ENCODE measurements at regions not wholly inside any gene's neighbourhood (a gene's known extent, or its start where the extent isn't known, plus 50 kb on each side); places are given as distances from the start of the nearest gene placed in this dataset.

GRCh38 chr1:194616835-194617234, 1430.4 kb upstream of the B3GALT2 start:
- DNase-seq = no peak

GRCh38 chr1:194602184-194602583, 1415.8 kb upstream of the B3GALT2 start:
- DNase-seq = no peak

DNA sequence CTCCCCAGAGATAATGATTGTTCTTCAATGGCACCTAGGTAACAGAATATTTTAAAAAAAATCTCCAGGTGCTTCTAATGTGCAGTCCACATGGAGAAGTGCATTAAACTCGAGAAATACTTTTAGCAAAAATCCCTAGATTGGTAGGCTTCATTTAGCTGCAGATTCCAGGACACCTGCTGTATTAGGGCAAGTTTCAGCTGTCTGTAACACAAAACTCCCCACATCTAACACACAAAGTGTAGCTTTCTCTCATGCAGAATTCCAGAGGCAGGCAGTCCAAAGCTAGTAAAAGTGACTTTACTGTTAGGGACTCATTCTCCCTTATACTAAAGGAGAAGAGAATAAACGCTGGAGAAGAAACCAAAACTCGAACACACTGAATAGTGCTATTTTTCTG, 1414.3 kb upstream of the B3GALT2 start:
- no peak for DNase-seq

DNA sequence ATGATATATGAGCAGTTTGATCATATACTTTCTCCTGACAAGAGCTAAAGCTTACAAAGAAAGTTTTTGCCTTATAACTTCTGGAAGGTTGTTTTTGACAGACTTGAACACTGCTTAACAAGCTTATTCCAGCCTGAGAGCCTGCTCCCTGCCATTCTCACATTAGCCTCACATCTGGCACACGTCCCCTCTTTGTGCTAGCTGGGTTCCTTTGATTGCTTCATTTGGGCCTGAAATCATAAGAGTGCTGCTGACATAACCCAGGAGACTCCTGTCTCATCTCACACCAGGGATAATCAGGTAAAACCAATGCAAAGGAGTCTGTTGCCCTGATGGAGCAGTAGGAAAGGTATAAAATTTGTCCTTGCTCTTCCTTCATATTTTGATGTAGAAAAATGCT, 1411.7 kb upstream of the B3GALT2 start:
- DNase-seq = no peak

- no peak for DNase-seq
Measured at GRCh38 chr1:194586302-194586701, 1399.9 kb upstream of the B3GALT2 start.

DNA sequence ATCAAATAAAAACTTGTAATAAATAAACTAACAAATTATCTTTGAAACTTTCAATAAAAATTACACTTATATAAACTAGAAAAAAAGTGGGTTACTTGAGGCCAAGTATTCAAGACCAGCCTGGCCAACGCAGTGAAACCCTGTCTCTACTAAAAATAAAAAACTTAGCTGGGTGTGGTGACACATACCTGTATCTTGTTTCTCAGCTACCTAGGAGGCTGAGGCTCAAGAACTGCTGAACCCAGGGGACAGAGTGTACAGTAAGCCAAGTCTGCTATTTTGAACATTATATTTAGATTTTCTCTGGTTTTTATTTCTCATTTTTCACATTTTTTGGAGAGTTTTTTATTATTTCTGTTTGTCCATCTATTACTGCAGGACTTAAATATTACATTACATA, 1397.6 kb upstream of the B3GALT2 start:
- DNase-seq = no peak

DNA sequence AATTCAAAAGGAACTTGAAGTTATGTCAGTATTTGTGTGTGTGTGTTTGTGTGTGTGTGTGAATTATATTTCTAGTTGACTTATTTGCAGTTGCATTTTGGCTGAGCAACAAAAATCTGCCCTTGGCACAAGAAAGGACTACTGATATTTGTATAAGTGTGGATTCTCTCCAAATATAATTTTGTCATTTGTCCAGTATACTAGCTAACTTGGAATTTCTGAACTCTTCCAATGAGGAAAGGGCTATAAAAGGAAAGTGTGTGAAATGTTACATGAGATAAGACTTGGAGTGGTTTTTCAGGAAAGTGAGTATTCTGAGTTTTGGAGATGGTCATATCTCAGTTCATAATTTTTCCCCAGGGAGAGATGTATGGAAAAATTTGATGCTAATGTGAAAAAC, 1384.1 kb upstream of the B3GALT2 start:
- DNase-seq = no peak

- no peak for DNase-seq
Measured at GRCh38 chr1:194568610-194569009, 1382.2 kb upstream of the B3GALT2 start.

DNA sequence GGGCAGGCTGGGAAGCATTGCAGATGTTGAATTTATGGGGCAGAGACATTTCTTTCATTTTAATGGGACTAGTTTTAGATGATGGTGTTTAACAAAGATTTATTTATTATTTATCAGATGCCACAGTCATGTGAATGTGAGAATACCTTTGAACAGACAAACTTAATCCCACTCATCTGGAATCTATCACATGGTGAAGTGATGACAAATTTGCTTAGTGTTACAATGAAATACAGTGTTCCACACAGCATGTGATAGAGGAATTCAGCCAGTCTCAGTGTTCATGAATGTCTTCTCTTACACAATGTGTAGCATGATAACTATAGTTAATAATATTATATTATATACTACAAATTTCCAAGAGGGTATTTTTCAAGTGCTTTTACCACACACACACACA, 1361.7 kb upstream of the B3GALT2 start:
- DNase-seq = no peak

DNA sequence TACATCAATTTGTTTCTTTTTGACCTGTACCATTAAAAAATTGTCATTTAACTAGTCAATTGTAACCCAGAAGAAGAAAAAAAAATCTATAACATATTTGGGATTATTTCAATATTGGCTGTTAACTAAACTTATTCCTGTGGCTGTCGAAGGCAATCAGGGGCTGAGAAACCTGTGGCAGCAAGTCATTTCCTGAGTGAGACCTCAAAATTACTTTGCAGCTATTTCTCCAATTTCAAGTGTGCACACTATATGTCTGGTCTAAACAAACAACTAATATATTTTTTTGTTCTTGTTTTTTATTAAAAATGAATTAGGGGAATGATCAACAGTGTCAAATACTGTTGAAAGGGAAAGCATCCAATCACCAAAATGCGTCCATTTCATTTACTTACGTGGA, 1357.6 kb upstream of the B3GALT2 start:
- DNase-seq = no peak

GRCh38 chr1:194538453-194538852, 1352.0 kb upstream of the B3GALT2 start:
- DNase-seq = no peak

DNA sequence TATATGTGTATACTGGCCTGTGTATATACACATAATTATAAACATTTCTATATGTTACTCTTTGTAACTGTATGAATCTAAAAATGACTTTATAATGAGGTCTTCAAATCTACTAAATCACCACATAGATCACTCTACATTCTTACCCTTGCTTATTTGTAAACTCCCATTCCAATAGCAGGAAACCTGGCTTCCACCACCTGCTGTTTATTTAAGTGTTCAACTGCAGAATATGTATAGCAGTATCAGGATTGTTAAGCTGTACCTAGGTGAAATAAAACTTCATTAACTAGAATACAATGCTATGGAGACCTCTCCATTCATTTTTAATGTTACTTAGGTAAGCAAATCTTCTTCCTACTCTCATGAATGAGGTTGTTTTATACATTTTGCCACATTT, 1351.1 kb upstream of the B3GALT2 start:
- DNase-seq = no peak

- no peak for DNase-seq
Measured at GRCh38 chr1:194535369-194535768, 1349.0 kb upstream of the B3GALT2 start.

GRCh38 chr1:194534784-194535183, 1348.4 kb upstream of the B3GALT2 start:
- no peak for DNase-seq

GRCh38 chr1:194533641-194534040, 1347.2 kb upstream of the B3GALT2 start:
- no peak for DNase-seq

GRCh38 chr1:194517567-194517966, 1331.2 kb upstream of the B3GALT2 start:
- DNase-seq = no peak

- DNase-seq = no peak
Measured at GRCh38 chr1:194515916-194516315, 1329.5 kb upstream of the B3GALT2 start.

DNA sequence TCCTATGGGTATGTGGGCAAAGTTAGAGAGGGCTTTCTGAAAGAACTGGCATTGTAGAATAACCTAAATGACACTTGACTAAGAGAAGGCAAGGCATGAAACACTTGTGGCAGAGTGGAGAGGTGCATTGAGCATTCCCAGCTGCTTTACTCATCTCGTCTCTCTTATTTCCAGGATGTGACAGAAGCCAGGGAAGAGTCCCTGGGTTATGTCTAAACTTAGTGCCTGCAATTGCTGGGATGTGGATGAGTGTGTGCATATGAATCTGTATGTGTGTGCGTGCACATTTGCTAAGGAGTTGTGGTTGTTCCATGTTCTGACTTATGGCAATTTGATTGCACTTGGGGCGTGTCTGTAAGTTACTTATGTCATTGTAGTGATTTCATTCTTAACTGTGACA, 1326.5 kb upstream of the B3GALT2 start:
- DNase-seq = no peak

GRCh38 chr1:194512345-194512744, 1325.9 kb upstream of the B3GALT2 start:
- no peak for DNase-seq

GRCh38 chr1:194503209-194503608, 1316.8 kb upstream of the B3GALT2 start:
- DNase-seq = no peak

- DNase-seq = no peak
Measured at GRCh38 chr1:194495434-194495833, 1309.0 kb upstream of the B3GALT2 start.

- DNase-seq = no peak
Measured at GRCh38 chr1:194487172-194487571, 1300.8 kb upstream of the B3GALT2 start.

- DNase-seq = no peak
Measured at GRCh38 chr1:194485432-194485831, 1299.0 kb upstream of the B3GALT2 start.

- no peak for DNase-seq
Measured at GRCh38 chr1:194478731-194479130, 1292.3 kb upstream of the B3GALT2 start.

DNA sequence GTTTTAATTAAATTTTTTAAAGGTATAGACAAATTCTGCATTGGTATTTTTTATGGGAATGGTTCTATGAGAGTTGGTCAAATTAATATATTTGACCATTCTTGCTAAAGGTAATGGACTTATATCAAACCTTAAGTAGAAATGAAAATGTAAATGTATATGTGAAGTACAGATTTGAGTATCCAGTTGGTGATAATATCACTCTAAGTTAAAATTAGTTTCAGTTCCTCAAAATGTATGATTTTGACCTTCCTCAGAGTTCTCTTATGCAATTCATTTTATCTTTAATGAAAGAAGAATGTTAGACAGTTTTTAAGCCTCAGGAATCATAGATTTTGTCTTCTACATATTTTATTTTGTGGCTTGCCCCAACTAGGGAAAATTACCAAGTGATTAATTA, 1291.5 kb upstream of the B3GALT2 start:
- no peak for DNase-seq

DNA sequence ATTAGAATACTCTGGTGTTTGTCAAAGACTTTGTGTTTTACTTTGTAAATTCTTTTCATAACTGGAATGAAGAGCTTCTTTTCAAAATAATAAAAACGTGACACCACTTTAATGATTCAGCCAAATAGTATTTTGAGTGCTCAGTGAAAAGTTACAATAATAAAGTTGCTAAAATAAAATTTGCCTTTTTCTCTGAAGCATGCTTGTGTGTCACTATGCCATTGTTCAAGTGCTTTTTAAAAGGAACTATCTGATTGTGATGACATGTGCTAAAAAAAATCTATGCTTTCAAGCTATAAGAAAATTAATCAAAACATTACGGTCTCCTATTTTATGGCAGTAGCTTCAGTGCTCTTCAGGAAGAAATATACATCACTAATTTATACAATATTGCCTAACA, 1290.5 kb upstream of the B3GALT2 start:
- DNase-seq = no peak

Data from CD4-positive, alpha-beta T cell treated with Interleukin-21 for 1 hour (primary cell).